Panc1 (cell line): ENCODE measurements at regions not wholly inside any gene's neighbourhood (a gene's known extent, or its start where the extent isn't known, plus 50 kb on each side); places are given as distances from the start of the nearest gene placed in this dataset.

ENCODE experiments used
- SIN3A ChIP-seq: IDR thresholded peaks from 2 replicates; pipeline ENCODE4 v1.6.1; 2012; ENCODE audit warnings: low read depth, mild to moderate bottlenecking, low read length, moderate library complexity, borderline replicate concordance; ENCODE audit not compliant: insufficient read depth
- TCF7L2 ChIP-seq: IDR thresholded peaks from 2 replicates; pipeline ENCODE4 v1.6.1; 2011; ENCODE audit warnings: mild to moderate bottlenecking, low read depth, low read length, inconsistent platforms
- TF ChIP-seq, protein P1 (sequence below), 2 experiments: IDR thresholded peaks; 2 replicates each; pipeline ENCODE4 v1.6.1; 2011 to 2012; ENCODE audit warnings: low read depth in 2 of 2, control low read depth in 1 of 2, low read length in 1 of 2, mild to moderate bottlenecking in 1 of 2, moderate library complexity in 1 of 2; ENCODE audit not compliant: insufficient read depth in 1 of 2
- TF ChIP-seq, protein P2 (sequence below): fragments of 450-650 bp; IDR thresholded peaks from 2 replicates; pipeline ENCODE4 v1.5.1; 2017; ENCODE audit warnings: mild to moderate bottlenecking

DNA sequence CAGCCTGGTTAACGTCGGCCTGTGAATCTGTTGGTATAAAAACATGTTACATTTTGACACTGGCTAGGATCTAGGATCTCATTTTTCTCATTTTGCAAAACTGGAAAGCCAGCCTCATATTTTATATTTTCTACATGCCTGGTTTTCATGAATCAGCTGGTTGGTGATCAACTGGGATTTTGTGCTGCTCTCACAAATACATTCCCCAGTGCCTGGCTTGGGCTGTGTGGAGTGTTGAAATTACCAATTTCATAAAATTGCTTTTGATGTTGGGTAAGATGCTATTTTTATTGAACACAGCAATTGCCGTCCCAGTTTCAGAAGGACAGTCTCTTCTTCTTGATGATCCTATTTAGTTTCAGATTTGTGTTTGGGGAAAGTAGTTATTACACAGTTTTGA, 604.3 kb downstream of the TAFA4 start:
- TF ChIP-seq, protein P1, sequence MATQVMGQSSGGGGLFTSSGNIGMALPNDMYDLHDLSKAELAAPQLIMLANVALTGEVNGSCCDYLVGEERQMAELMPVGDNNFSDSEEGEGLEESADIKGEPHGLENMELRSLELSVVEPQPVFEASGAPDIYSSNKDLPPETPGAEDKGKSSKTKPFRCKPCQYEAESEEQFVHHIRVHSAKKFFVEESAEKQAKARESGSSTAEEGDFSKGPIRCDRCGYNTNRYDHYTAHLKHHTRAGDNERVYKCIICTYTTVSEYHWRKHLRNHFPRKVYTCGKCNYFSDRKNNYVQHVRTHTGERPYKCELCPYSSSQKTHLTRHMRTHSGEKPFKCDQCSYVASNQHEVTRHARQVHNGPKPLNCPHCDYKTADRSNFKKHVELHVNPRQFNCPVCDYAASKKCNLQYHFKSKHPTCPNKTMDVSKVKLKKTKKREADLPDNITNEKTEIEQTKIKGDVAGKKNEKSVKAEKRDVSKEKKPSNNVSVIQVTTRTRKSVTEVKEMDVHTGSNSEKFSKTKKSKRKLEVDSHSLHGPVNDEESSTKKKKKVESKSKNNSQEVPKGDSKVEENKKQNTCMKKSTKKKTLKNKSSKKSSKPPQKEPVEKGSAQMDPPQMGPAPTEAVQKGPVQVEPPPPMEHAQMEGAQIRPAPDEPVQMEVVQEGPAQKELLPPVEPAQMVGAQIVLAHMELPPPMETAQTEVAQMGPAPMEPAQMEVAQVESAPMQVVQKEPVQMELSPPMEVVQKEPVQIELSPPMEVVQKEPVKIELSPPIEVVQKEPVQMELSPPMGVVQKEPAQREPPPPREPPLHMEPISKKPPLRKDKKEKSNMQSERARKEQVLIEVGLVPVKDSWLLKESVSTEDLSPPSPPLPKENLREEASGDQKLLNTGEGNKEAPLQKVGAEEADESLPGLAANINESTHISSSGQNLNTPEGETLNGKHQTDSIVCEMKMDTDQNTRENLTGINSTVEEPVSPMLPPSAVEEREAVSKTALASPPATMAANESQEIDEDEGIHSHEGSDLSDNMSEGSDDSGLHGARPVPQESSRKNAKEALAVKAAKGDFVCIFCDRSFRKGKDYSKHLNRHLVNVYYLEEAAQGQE (IDR thresholded peaks at IDR 0.05; ENCODE audit: insufficient read depth in 1 of 2, low read depth in 2 of 2, low read length in 1 of 2) = no peak
- no peak for TF ChIP-seq TCF7L2
- TF ChIP-seq, protein P2, sequence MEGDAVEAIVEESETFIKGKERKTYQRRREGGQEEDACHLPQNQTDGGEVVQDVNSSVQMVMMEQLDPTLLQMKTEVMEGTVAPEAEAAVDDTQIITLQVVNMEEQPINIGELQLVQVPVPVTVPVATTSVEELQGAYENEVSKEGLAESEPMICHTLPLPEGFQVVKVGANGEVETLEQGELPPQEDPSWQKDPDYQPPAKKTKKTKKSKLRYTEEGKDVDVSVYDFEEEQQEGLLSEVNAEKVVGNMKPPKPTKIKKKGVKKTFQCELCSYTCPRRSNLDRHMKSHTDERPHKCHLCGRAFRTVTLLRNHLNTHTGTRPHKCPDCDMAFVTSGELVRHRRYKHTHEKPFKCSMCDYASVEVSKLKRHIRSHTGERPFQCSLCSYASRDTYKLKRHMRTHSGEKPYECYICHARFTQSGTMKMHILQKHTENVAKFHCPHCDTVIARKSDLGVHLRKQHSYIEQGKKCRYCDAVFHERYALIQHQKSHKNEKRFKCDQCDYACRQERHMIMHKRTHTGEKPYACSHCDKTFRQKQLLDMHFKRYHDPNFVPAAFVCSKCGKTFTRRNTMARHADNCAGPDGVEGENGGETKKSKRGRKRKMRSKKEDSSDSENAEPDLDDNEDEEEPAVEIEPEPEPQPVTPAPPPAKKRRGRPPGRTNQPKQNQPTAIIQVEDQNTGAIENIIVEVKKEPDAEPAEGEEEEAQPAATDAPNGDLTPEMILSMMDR = no peak
- TF ChIP-seq SIN3A = no peak
